Keratinocyte (primary cell): ENCODE measurements at regions not wholly inside any gene's neighbourhood (a gene's known extent, or its start where the extent isn't known, plus 50 kb on each side); places are given as distances from the start of the nearest gene placed in this dataset.

Experiments
- DNase-seq: peaks from one replicate; pipeline ENCODE4 v3.0.0-alpha.2; 2011; ENCODE audit warnings: low read depth, missing footprints, low spot score
- FAIRE-seq: peaks from 2 replicates; lab custom pipeline; 2011; peaks lifted over from hg19 to GRCh38; lab: Jason Lieb, UNC
- H2AFZ ChIP-seq: 2 replicates; pipeline ENCODE4 v1.6.0; 2012; ENCODE audit warnings: low read length, control low read depth, inconsistent platforms; ENCODE audit not compliant: control insufficient read depth
- H3K27ac ChIP-seq: 2 replicates; pipeline ENCODE4 v1.5.1; 2011; ENCODE audit warnings: low read length; ENCODE audit not compliant: control insufficient read depth, insufficient read depth
- H3K27me3 ChIP-seq: 3 replicates; pipeline ENCODE4 v1.6.0; 2011; ENCODE audit warnings: low read length; ENCODE audit not compliant: control insufficient read depth, insufficient read depth; ENCODE audit errors: extremely low read depth
- H3K36me3 ChIP-seq, 2 experiments: 2 replicates in 1 of 2; 3 replicates in 1 of 2; pipeline ENCODE4 v1.5.1; 2011; ENCODE audit warnings: low read length in 2 of 2, mild to moderate bottlenecking in 1 of 2; ENCODE audit not compliant: control insufficient read depth in 2 of 2, insufficient read depth in 2 of 2; ENCODE audit errors: extremely low read depth in 1 of 2
- H3K4me1 ChIP-seq: 3 replicates; pipeline ENCODE4 v1.5.1; 2011; ENCODE audit warnings: low read length; ENCODE audit not compliant: control insufficient read depth, insufficient read depth; ENCODE audit errors: extremely low read depth
- H3K4me2 ChIP-seq: 3 replicates; pipeline ENCODE4 v1.6.0; 2011; ENCODE audit warnings: low read depth, low read length; ENCODE audit not compliant: control insufficient read depth, insufficient read depth; ENCODE audit errors: extremely low read depth
- H3K4me3 ChIP-seq, 3 experiments: fragments of 200-600 bp in 1 of 3; sonication (generic) in 1 of 3; 2 replicates in 2 of 3; 3 replicates in 1 of 3; pipeline ENCODE4 v1.5.1; 2011 to 2016; ENCODE audit warnings: low read length in 3 of 3, mild to moderate bottlenecking in 3 of 3, control low read depth in 2 of 3, inconsistent platforms in 1 of 3, low read depth in 1 of 3, mixed read lengths in 1 of 3, mixed run types in 1 of 3, moderate library complexity in 1 of 3; ENCODE audit not compliant: control insufficient read depth in 2 of 3, insufficient read depth in 2 of 3; ENCODE audit errors: extremely low read depth in 1 of 3
- H3K79me2 ChIP-seq: 2 replicates; pipeline ENCODE4 v1.6.0; 2012; ENCODE audit warnings: low read length; ENCODE audit not compliant: control insufficient read depth, insufficient read depth
- H3K9ac ChIP-seq: 3 replicates; pipeline ENCODE4 v1.6.0; 2011; ENCODE audit warnings: low read length; ENCODE audit not compliant: control insufficient read depth, insufficient read depth; ENCODE audit errors: extremely low read depth
- H3K9me1 ChIP-seq: 3 replicates; pipeline ENCODE4 v1.6.0; 2011; ENCODE audit warnings: low read length; ENCODE audit not compliant: control insufficient read depth, insufficient read depth; ENCODE audit errors: extremely low read depth
- H3K9me3 ChIP-seq: 2 replicates; pipeline ENCODE4 v1.5.1; 2012; ENCODE audit warnings: low read depth, low read length; ENCODE audit not compliant: control insufficient read depth
- H4K20me1 ChIP-seq: 3 replicates; pipeline ENCODE4 v1.6.0; 2011; ENCODE audit warnings: low read length; ENCODE audit not compliant: control insufficient read depth, insufficient read depth; ENCODE audit errors: extremely low read depth
- EZH2 ChIP-seq: IDR thresholded peaks from one replicate; pipeline ENCODE4 v1.6.1; 2012; ENCODE audit warnings: inconsistent platforms, mild to moderate bottlenecking, low read length, moderate library complexity
- dilution Hi-C: fragments of 300-500 bp; cut with MboI; formaldehyde crosslinking; loops from one replicate; pipeline ENCODE4 v1.7.0; 2020; ENCODE audit warnings: low sequenced_read_pairs; ENCODE audit not compliant: extremely low pct_ligation_motif_present
- small RNA-seq, 3 experiments: library from RNA; depleted of rRNA; stranded (forward); fragments of <200 nt; gene quantifications; one replicate each; pipeline ENCODE3, GENCODE V24; 2012; ENCODE audit warnings: low read depth in 3 of 3, low replicate concordance in 1 of 3; ENCODE audit not compliant: insufficient read length in 3 of 3
- TF ChIP-seq, protein P1 (sequence below), 3 experiments: IDR thresholded peaks in 1 of 3; conservative IDR thresholded peaks in 1 of 3; optimal IDR thresholded peaks in 1 of 3; 2 replicates in 2 of 3; 3 replicates in 1 of 3; pipeline versions ENCODE3 to v1.5.1; 2011; ENCODE audit warnings: low read length in 3 of 3, mild to moderate bottlenecking in 3 of 3, moderate library complexity in 2 of 3, control low read depth in 1 of 3, inconsistent platforms in 1 of 3; ENCODE audit not compliant: insufficient read depth in 2 of 3; ENCODE audit errors: extremely low read depth in 1 of 3

DNA sequence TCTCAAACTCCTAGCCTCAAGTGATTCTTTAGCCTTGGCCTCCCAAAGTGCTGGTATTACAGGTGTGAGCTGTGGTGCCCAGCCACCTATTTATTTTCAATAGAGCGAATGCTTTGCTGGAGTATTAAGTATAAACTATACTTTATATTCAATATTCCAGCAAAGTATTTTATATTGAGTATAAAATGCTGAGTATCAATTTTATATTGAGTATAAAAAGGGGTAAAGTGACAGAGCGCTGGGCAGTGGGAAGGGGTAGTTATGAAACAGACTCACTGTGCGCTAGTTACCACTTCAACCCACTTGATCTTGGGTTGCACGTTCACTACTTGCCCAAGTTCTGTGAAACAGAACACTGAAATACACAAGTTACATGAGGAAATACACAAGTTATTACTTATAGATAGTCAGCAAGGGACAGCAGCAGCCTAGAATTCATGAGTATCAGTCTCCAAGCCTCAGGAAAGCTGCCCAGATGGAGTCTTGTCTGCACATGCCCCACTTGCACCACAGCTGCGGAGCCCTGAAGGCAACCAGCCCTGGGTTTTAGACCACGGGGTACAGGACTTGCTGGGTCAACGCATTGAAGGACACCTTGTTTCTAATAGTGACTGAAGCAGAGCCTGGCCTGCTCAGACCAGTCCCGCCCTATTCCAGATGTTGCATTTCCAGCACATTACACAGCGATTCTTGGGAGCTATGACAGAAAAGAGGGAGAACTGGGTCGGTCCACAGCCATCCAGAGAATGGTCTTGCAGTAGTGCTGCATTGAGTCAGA lies 51.6 kb upstream of the SYT13 start:
- H3K27ac ChIP-seq, result no peak overlapping the region
- H3K9ac ChIP-seq, result no peak overlapping the region
- no peaks in the 10 kb centered on the region for H3K9me3 ChIP-seq
- FAIRE-seq (no peak), DNase-seq (no peak)
- TF ChIP-seq, protein P1, sequence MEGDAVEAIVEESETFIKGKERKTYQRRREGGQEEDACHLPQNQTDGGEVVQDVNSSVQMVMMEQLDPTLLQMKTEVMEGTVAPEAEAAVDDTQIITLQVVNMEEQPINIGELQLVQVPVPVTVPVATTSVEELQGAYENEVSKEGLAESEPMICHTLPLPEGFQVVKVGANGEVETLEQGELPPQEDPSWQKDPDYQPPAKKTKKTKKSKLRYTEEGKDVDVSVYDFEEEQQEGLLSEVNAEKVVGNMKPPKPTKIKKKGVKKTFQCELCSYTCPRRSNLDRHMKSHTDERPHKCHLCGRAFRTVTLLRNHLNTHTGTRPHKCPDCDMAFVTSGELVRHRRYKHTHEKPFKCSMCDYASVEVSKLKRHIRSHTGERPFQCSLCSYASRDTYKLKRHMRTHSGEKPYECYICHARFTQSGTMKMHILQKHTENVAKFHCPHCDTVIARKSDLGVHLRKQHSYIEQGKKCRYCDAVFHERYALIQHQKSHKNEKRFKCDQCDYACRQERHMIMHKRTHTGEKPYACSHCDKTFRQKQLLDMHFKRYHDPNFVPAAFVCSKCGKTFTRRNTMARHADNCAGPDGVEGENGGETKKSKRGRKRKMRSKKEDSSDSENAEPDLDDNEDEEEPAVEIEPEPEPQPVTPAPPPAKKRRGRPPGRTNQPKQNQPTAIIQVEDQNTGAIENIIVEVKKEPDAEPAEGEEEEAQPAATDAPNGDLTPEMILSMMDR (optimal IDR thresholded peaks at IDR 0.05 in 1 of 3, IDR thresholded peaks at IDR 0.05 in 1 of 3, conservative IDR thresholded peaks at IDR 0.05 in 1 of 3; ENCODE audit: extremely low read depth in 1 of 3, insufficient read depth in 2 of 3, low read length in 3 of 3), result no peak
- no peak for TF ChIP-seq EZH2
- no peaks in the 10 kb centered on the region for H3K9me1 ChIP-seq
- H2AFZ ChIP-seq, result no peak overlapping the region
- H3K4me2 ChIP-seq, result no peak overlapping the region
- H3K4me1 ChIP-seq, result peaks cover 6% of the 10 kb centered on the region
- peaks cover 4% of the 10 kb centered on the region for H3K27me3 ChIP-seq
- dilution Hi-C loops, result loop anchor here (25.0 kb wide), 1 partner anchor 400 kb away; no protein-coding TSS in a partner anchor
- H4K20me1 ChIP-seq, result no peaks in the 10 kb centered on the region
- H3K4me3 ChIP-seq, result no peak overlapping the region
- H3K36me3 ChIP-seq, result no peaks in the 10 kb centered on the region
- H3K79me2 ChIP-seq, result no peaks in the 10 kb centered on the region

DNA sequence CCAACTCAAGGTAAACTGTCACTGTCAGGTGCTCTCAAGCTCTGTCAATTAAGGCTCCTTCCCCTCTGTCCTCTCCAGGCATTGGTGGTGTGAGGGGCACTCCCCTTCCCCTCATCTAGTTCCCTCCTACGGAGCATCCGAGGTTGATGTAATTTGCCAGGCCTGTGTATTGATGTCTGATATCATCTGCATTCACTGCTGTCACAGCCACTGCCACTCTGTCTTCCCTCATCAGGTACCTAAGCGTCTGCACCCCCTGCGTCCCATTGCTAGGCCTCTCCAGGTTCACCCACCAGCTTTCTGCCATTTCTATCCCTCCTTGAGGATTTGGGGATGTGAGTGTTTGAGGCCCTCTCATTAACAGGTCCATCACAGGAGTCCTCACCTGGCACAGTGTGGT lies 50.0 kb upstream of the SYT13 start:
- no peaks in the 10 kb centered on the region for H3K79me2 ChIP-seq
- H4K20me1 ChIP-seq, result no peaks in the 10 kb centered on the region
- no peak overlapping the region for H3K4me2 ChIP-seq
- H3K9ac ChIP-seq, result no peak overlapping the region
- no peak overlapping the region for H2AFZ ChIP-seq
- no peaks in the 10 kb centered on the region for H3K9me3 ChIP-seq
- FAIRE-seq, result no peak
- H3K27ac ChIP-seq, result no peak overlapping the region
- H3K4me3 ChIP-seq, result no peak overlapping the region
- DNase-seq, result no peak
- H3K27me3 ChIP-seq, result peaks cover 8% of the 10 kb centered on the region
- dilution Hi-C loops, result loop anchor here (25.0 kb wide), 1 partner anchor 399 kb away; no protein-coding TSS in a partner anchor
- H3K9me1 ChIP-seq, result no peaks in the 10 kb centered on the region
- TF ChIP-seq, protein P1 (optimal IDR thresholded peaks at IDR 0.05 in 1 of 3, IDR thresholded peaks at IDR 0.05 in 1 of 3, conservative IDR thresholded peaks at IDR 0.05 in 1 of 3; ENCODE audit: extremely low read depth in 1 of 3, insufficient read depth in 2 of 3, low read length in 3 of 3), result no peak
- TF ChIP-seq EZH2, result no peak
- peaks cover 7% of the 10 kb centered on the region for H3K4me1 ChIP-seq
- H3K36me3 ChIP-seq, result no peaks in the 10 kb centered on the region

Small RNA genes in the stretch of these regions (small RNA-seq; reads per million reads assigned to genes)
- gene AC103855.4, result 0 reads per million in 3 experiments
